Testis (tissue), 2 donors: ENCODE measurements at regions not wholly inside any gene's neighbourhood (a gene's known extent, or its start where the extent isn't known, plus 50 kb on each side); places are given as distances from the start of the nearest gene placed in this dataset.

Source experiments
- CTCF ChIP-seq, 3 experiments: fragments of 450-650 bp in 2 of 3; fragments of 200-600 bp in 1 of 3; sonication (generic) in 1 of 3; IDR thresholded peaks; one replicate each; pipeline ENCODE4 v1.5.1; 2016 to 2019; ENCODE audit warnings: antibody characterized with exemption in 3 of 3, mild to moderate bottlenecking in 2 of 3, moderate library complexity in 1 of 3
- POLR2A ChIP-seq: fragments of 450-650 bp; IDR thresholded peaks from one replicate; pipeline ENCODE4 v1.6.1; 2017; ENCODE audit warnings: antibody characterized with exemption, mild to moderate bottlenecking, moderate library complexity

- TF ChIP-seq POLR2A: no peak
- TF ChIP-seq CTCF (IDR thresholded peaks at IDR 0.05): no peak
Measured at GRCh38 chr4:151854731-151855130, 93.9 kb upstream of the GATB start.
